H54 (cell line): ENCODE measurements at regions not wholly inside any gene's neighbourhood (a gene's known extent, or its start where the extent isn't known, plus 50 kb on each side); places are given as distances from the start of the nearest gene placed in this dataset.
"Not testable (repeated sequence)": the region's sequence is repeated elsewhere in the genome, so short reads cannot be mapped to it uniquely, and the experiment has no call there.

Source experiments
- DNase-seq: peaks from one replicate; pipeline ENCODE4 v3.0.0; 2011; ENCODE audit warnings: low spot score, mixed read lengths; ENCODE audit not compliant: insufficient read length
- FAIRE-seq: peaks from 3 replicates; lab custom pipeline; 2011; peaks lifted over from hg19 to GRCh38; lab: Jason Lieb, UNC
- POLR2A ChIP-seq: IDR thresholded peaks from 2 replicates; pipeline ENCODE4 v1.6.1; 2011; ENCODE audit warnings: low read depth, mild to moderate bottlenecking, low read length

DNA sequence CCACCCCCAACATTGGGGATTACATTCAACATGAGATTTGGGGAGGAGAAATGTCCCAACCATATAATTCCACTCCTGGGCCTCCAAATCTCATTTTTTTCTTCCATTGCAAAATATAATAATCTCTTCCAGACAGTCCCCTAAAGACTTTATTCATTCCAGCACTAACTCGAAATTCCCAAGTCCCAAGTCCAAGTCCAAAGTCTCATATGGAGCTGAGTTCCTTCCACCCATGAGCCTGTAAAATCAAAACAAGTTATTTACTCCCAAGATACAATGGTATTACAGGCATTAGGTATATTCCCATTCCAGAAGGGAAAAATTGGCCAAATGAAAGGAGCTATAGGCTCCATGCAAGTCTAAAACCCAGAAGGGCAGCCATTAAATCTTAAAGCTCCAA is 56.7 kb downstream of the P2RY1 start:
- DNase-seq = no peak
- FAIRE-seq = no peak
- TF ChIP-seq POLR2A = no peak

DNA sequence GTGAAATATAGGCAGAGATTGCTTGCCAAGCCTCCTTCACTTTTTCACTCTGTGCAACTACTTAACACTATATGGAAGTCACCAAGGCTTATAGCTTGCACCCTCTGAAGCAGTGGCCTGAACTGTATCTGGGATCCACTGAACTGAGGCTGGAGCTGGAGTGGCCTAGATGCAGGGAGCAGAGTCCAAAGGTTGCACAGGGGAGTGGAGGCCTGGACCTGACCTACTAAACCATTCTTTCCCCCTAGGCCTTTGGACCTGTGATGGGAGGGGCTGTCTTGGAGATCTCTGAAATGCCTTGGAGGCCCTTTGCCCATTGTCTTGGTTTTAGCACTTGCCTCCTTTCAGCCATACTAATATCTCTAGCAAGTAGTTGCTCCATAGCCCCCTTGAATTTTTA is 57.5 kb downstream of the P2RY1 start:
- FAIRE-seq (no peak), DNase-seq (no peak)
- no peak for TF ChIP-seq POLR2A

DNA sequence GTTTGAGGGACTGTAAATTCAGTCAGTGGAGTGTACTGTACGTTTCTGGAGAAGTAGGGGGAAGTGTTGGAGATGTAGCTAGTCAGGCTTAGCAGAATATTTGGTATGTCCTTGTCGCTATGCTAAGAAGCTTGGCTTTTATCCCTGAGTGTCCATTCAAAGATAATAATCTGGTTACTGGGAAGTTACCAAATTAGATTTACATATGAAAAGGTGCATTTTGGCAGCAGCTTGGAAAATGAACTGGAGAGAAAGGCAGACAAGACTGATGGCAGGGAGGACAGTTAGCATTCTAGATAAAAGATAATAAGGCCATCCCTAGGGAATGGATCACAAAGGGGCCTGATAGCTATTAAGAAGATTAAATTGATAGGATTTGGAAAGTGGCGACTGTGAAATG is 58.7 kb downstream of the P2RY1 start:
- FAIRE-seq = no peak
- DNase-seq = no peak
- no peak for TF ChIP-seq POLR2A

DNA sequence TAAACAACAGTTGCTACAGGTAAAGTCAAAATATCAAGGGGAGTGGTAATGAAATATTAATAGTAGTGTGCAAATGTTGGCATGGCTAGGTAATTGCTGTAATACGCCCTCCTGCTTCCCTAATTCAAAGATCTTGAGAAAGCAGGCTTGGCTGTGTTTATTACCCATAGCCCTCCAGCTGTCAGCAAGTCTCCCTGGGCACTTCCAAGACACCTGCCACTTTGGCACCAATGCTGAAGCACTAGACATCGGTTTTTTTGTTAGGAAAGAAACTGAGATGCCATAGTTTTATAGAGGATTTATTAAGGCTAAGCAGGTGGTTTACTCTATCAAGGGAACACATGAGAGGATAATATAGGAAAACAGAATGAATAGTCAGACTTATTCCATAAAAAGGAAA is 64.4 kb downstream of the P2RY1 start:
- no peak for DNase-seq
- no peak for TF ChIP-seq POLR2A
- FAIRE-seq = no peak

DNA sequence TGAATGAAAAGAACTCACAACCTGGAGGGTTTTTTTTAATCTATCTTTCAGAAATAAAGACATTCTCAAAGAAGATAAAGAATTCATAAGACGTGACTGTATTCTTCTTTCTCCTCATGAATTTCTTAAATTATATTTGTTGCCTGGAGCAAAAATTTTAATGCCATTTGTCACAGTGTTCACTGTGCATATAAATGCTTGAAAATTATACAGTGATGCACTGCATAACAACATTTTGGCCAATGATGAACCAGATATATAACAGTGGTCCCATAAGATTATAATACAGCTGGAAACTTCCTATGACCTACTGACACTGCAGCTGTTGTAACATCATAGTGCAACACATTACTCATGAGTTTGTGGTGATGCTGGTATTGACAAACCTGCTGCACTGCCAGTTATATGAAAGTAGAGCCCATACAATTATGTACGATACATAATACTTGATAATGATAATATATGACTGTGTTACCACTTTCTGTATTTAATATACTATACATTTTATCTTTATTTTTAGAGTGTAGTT is 67.3 kb downstream of the P2RY1 start:
- no peak for TF ChIP-seq POLR2A
- FAIRE-seq (no peak), DNase-seq (no peak)

DNA sequence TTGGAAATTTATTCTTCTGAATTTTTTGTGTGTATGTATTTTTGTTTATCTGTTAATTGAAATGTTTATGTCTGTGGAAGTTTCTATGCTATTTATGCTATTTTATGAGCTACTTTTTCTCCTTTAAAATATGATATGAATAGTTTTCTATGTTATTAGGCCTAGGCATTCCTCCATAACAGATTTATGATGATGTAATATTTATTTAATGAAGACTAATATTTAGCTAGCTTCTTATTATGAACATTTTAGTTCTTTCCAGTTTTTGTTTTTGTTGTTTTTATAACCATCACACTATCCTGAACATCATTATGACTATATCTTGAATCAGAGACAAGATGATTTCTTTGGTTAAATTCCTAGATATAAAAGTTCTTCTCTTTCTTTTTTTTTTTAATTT is 70.7 kb downstream of the P2RY1 start:
- TF ChIP-seq POLR2A = no peak
- DNase-seq (no peak), FAIRE-seq (no peak)

DNA sequence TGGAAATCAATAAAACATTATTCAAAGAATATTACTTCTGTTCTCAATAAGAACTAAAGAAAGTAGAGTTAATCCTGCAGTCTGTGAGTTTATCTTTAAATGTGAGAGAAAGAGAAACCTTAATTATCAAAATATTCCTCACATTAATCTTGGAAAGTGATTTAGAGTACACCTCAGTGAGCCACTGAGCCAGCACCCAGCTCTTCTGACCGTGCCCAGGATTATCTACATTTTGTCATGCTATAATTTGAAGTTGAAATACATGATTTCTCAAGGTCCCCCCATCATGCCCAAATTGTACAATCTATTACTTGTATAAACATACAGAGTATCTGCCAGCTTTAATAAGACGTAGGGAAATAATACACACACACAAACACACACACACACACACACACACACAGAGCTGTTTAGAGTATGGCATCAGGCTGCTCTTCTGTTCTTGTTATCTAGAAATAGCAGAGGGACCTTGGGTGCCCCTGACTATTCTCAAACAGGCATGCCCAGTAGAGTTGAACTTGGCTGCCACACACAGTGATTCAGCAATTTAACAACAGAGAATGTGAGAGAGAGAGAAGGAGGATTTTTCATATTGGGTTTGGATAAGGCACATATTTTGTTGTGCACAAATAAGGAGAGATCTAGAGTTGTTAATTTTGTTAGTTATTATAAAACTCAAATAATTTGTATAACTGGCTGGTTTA is 74.4 kb downstream of the P2RY1 start:
- DNase-seq (no peak), FAIRE-seq (peak; percentile 20)
- no peak for TF ChIP-seq POLR2A

DNA sequence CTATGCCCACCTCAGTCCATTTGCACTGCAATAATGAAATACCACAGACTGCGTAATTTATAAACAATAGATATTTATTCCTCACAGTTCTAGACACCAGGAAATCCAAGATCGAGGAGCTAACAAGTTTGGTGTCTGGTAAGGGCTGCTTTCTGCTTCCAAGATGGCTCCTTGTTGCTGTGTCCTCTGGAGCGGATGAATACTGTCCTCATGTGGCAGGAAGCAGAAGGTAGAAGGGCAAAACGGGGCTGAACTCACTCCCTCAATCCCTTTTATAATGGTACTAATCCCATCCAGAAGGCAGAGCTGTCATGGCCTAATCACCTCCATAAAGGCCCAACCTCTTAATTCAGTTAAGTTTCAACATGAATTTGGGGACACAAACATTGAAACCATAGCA is 75.3 kb downstream of the P2RY1 start:
- FAIRE-seq (peak; percentile 20), DNase-seq (no peak)
- no peak for TF ChIP-seq POLR2A

DNA sequence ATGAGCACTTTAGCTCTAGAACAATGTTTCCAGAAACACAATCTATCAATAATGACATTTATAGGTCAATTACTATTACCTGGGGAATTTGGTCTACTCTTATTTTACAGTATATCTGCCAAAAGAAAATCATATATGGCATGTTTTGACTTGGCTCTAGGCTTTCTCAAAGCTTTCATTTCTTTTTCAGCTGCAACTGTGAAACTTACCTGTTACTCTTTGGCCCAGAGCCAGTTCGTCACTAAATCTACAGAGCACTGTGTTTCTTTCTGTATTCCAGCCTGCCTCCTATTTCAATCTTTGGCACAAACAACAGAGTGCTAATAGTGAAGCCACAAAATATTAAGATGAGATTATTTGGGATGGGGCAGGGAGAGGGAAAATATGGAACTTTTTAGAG is 76.0 kb downstream of the P2RY1 start:
- DNase-seq (no peak), FAIRE-seq (no peak)
- no peak for TF ChIP-seq POLR2A

DNA sequence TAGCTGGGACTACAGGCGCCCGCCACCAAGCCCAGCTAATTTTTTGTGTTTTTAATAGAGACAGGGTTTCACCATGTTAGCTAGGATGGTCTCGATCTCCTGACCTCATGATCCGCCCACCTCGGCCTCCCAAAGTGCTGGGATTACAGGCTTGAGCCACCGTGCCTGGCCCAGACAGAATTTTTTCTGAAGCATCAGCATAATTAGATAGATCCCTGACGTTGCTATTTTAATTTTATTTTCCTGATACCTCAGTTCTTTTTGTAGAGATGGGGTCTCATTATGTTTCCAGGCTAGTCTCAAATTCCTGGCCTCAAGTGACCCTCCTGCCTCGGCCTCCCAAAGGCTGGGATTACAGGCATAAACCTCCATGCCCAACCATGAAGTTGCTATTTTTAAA is 79.8 kb downstream of the P2RY1 start:
- not testable (repeated sequence) for FAIRE-seq, DNase-seq

DNA sequence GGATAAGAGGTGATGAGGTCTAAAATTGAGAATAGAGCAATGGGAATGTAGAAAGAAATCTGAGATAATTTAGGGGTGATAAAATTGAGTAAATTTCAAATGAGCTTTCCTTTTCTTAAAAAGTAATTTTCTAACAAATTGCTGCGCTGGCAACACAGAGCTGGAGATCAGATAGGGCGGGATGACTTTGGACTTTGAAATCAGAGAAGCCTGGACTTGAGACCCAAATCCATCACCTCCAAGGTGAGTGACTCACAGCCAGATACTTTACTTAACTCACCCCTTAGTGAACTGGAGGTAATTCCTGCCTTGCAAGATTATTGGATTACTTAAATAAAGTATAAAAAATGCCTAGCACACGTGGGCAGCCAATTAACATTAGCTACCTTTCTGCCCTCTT is 80.8 kb downstream of the P2RY1 start:
- FAIRE-seq = no peak

DNA sequence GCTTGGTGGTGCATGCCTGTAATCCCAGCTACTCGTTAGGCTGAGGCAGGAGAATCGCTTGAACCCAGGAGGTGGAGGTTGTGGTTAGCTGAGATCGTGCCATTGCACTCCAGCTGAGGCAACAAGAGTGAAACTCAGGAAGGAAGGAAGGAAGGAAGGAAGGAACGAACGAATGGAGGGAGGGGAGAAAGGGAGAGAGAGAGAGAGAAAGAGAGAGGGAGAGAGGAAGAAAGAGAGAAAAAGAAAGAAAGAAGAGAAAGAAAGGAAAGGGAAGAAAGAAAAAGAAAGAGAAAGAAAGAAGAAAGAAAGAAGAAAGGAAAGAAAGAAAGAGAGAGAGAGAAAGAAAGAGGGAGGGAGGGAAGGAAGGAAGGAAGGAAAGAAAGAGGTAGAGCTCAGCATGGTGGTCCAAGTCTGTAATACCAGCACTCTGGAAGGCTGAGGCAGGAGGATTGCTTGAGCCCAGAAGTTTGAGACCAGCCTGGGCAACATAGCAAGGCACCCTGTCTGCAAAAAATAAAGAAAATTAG is 81.9 kb downstream of the P2RY1 start:
- no peak for DNase-seq
- TF ChIP-seq POLR2A = no peak
- FAIRE-seq = no peak

More for the DNA sequence above, 80.8 kb downstream of the P2RY1 start:
- DNase-seq = no peak
- no peak for TF ChIP-seq POLR2A

DNA sequence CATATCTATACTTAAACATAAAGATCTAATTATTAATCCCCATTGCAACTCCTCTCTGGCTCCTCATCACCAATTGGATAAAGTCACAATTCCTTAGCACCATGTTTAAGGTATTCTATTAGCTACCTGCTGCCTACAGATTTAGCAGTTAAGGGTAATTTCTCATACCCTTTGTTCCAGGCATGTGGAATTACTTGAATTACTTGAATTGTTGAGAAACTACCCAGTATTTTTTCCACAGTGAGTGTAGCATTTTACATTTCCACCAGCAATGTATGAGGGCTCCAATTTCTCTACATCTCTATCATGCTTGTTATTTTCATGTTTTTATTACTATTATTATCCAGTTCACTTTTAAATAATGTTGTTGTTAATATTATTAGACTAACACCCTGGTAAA is 86.4 kb downstream of the P2RY1 start:
- DNase-seq (no peak), FAIRE-seq (no peak)
- no peak for TF ChIP-seq POLR2A

DNA sequence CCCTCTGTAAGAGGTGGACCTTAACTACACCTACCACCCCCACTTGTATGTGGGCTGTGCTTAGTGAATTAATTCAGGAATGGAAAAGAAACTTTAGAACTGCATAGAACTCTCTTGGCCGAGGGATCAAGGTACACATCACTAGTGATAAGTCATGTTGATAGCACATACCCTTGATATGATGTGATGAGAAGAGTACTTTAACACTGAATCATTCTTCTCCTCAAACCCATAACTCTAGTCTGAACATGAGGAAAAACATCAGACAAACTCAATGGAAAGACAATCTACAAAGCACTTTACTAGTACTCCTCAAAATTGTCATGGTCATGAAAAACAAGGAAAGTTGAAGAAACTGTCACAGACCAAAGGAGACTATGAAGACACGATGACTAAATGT is 87.6 kb downstream of the P2RY1 start:
- TF ChIP-seq POLR2A = no peak
- no peak for DNase-seq
- FAIRE-seq = no peak

DNA sequence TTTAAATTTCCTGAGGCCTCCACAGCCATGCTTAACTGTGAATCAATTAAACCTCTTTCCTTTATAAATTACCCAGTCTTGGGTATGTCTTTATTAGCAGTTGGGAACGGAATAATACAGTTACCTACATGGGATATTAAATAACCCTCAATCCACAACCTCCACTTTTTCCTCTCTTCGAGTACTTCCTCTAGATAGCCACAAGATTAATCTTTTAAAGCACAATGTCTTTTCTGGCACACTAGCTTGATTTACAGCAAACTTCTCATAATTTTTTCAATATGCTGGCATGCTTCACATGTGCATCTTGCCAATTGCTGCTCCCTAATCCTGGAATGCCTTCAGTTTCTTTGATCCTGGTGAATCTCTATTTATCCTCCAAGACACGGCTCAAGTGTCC is 92.2 kb downstream of the P2RY1 start:
- DNase-seq (no peak), FAIRE-seq (no peak)
- no peak for TF ChIP-seq POLR2A
